H1 (cell line): ENCODE measurements at regions not wholly inside any gene's neighbourhood (a gene's known extent, or its start where the extent isn't known, plus 50 kb on each side); places are given as distances from the start of the nearest gene placed in this dataset.

Experiments
- CTCF ChIA-PET: fragments of 300-600 bp; sonication (Branson Sonifier 250); formaldehyde crosslinking; loops from one replicate; lab custom pipeline; 2021; ENCODE audit not compliant: partially characterized antibody; lab: Charles Lee
- POLR2A ChIA-PET: fragments of 300-600 bp; sonication (Branson Sonifier 250); formaldehyde crosslinking; loops from one replicate; lab custom pipeline; 2021; ENCODE audit warnings: inconsistent platforms; ENCODE audit not compliant: partially characterized antibody; lab: Charles Lee
- DNase-seq, 2 experiments: peaks; one replicate each; pipeline versions ENCODE4 v3.0.0 to v3.0.0-alpha.2; 2010 to 2022; ENCODE audit warnings: low spot score in 2 of 2, low read depth in 1 of 2, mixed read lengths in 1 of 2
- FAIRE-seq: peaks from 2 replicates; lab custom pipeline; 2011; peaks lifted over from hg19 to GRCh38; lab: Jason Lieb, UNC
- H2AFZ ChIP-seq: 2 replicates; pipeline ENCODE4 v1.8.1; 2012; ENCODE audit warnings: low read length, inconsistent platforms
- H2AK5ac ChIP-seq: 2 replicates; pipeline ENCODE4 v1.6.1; 2013; ENCODE audit warnings: low read depth, low read length
- H2BK120ac ChIP-seq: replicated peaks from 2 replicates; pipeline ENCODE3; 2013; ENCODE audit warnings: low read depth, low read length, inconsistent platforms
- H2BK12ac ChIP-seq: 2 replicates; pipeline ENCODE4 v1.6.1; 2013; ENCODE audit warnings: low read depth, low read length
- H2BK15ac ChIP-seq: 2 replicates; pipeline ENCODE4 v1.6.1; 2013; ENCODE audit warnings: low read length
- H2BK20ac ChIP-seq: 2 replicates; pipeline ENCODE4 v1.6.1; 2013; ENCODE audit warnings: low read length
- H2BK5ac ChIP-seq: 2 replicates; pipeline ENCODE4 v1.6.1; 2013; ENCODE audit warnings: low read depth, low read length
- H3K14ac ChIP-seq: 2 replicates; pipeline ENCODE4 v1.6.1; 2013; ENCODE audit warnings: inconsistent platforms; ENCODE audit not compliant: insufficient read length
- H3K18ac ChIP-seq: 2 replicates; pipeline ENCODE4 v1.6.1; 2013; ENCODE audit warnings: low read length; ENCODE audit errors: extremely low read depth
- H3K23ac ChIP-seq: 2 replicates; pipeline ENCODE4 v1.6.1; 2013; ENCODE audit warnings: inconsistent platforms; ENCODE audit not compliant: insufficient read length
- H3K23me2 ChIP-seq: 2 replicates; pipeline ENCODE4 v1.6.1; 2013; ENCODE audit warnings: low read depth, low read length
- H3K27ac ChIP-seq: 2 replicates; pipeline ENCODE4 v1.6.1; 2011; ENCODE audit warnings: low read depth, low read length, inconsistent platforms
- H3K27me3 ChIP-seq, 4 experiments: replicated peaks in 1 of 4; 1 replicate in 1 of 4; 2 replicates in 3 of 4; pipeline versions ENCODE4 v1.6.1 to v1.8.1; 2011 to 2013; ENCODE audit warnings: low read length in 3 of 4, mild to moderate bottlenecking in 3 of 4, inconsistent platforms in 2 of 4, mixed read lengths in 2 of 4, moderate library complexity in 1 of 4; ENCODE audit not compliant: control insufficient read depth in 3 of 4, insufficient read depth in 3 of 4; ENCODE audit errors: extremely low read depth in 1 of 4
- H3K36me3 ChIP-seq, 4 experiments: 2 replicates each; pipeline versions ENCODE4 v1.6.1 to v1.8.1; 2011 to 2013; ENCODE audit warnings: mild to moderate bottlenecking in 4 of 4, low read length in 3 of 4, moderate library complexity in 2 of 4, control low read depth in 1 of 4, inconsistent platforms in 1 of 4; ENCODE audit not compliant: insufficient read depth in 4 of 4, control insufficient read depth in 2 of 4
- H3K4ac ChIP-seq: replicated peaks from 2 replicates; pipeline ENCODE3; 2013; ENCODE audit warnings: low read length, low read depth, mixed read lengths, inconsistent platforms; ENCODE audit not compliant: insufficient read length
- H3K4me1 ChIP-seq, 4 experiments: replicated peaks in 1 of 4; 1 replicate in 1 of 4; 2 replicates in 3 of 4; pipeline versions ENCODE4 v1.6.1 to v1.8.1; 2011 to 2013; ENCODE audit warnings: low read length in 3 of 4, inconsistent platforms in 2 of 4, mixed read lengths in 1 of 4; ENCODE audit not compliant: insufficient read depth in 4 of 4, control insufficient read depth in 3 of 4
- H3K4me2 ChIP-seq, 2 experiments: 2 replicates each; pipeline versions ENCODE4 v1.6.1 to v1.8.1; 2011 to 2013; ENCODE audit warnings: low read depth in 2 of 2, low read length in 2 of 2, control low read depth in 1 of 2, inconsistent platforms in 1 of 2, mild to moderate bottlenecking in 1 of 2; ENCODE audit not compliant: insufficient read depth in 1 of 2
- H3K4me3 ChIP-seq, 4 experiments: fragments of 200-600, 300-600 bp in 1 of 4; sonication (generic), shearing (Covaris generic), sonication (Bioruptor Twin) in 1 of 4; 2 replicates each; pipeline versions ENCODE4 v1.5.1 to v1.8.1; 2011 to 2016; ENCODE audit warnings: low read length in 4 of 4, low read depth in 3 of 4, control low read depth in 2 of 4, inconsistent platforms in 2 of 4, mild to moderate bottlenecking in 2 of 4, mixed read lengths in 1 of 4, moderate library complexity in 1 of 4; ENCODE audit not compliant: insufficient read depth in 2 of 4; ENCODE audit errors: extremely low read depth in 1 of 4
- H3K56ac ChIP-seq: replicated peaks from 2 replicates; pipeline ENCODE3; 2013; ENCODE audit warnings: low read depth, mild to moderate bottlenecking, mixed read lengths, low read length, inconsistent platforms; ENCODE audit not compliant: insufficient read length
- H3K79me1 ChIP-seq: 2 replicates; pipeline ENCODE4 v1.6.1; 2013; ENCODE audit warnings: low read depth, low read length, control low read depth
- H3K79me2 ChIP-seq, 2 experiments: 2 replicates each; pipeline versions ENCODE4 v1.6.1 to v1.8.1; 2012 to 2013; ENCODE audit warnings: low read length in 2 of 2, mild to moderate bottlenecking in 2 of 2, inconsistent platforms in 1 of 2; ENCODE audit not compliant: insufficient read depth in 2 of 2, control insufficient read depth in 1 of 2
- H3K9ac ChIP-seq, 4 experiments: replicated peaks in 1 of 4; 1 replicate in 1 of 4; 2 replicates in 3 of 4; pipeline versions ENCODE4 v1.6.1 to v1.8.1; 2011 to 2013; ENCODE audit warnings: low read depth in 3 of 4, low read length in 3 of 4, control low read depth in 2 of 4, mild to moderate bottlenecking in 2 of 4, moderate library complexity in 2 of 4, inconsistent platforms in 1 of 4; ENCODE audit errors: extremely low read depth in 1 of 4
- H3K9me3 ChIP-seq, 2 experiments: 2 replicates each; pipeline versions ENCODE4 v1.6.1 to v1.8.1; 2012 to 2013; ENCODE audit warnings: mild to moderate bottlenecking in 2 of 2, moderate library complexity in 2 of 2, control low read depth in 1 of 2, inconsistent platforms in 1 of 2, low read depth in 1 of 2, low read length in 1 of 2, mixed read lengths in 1 of 2; ENCODE audit not compliant: insufficient read depth in 2 of 2
- H4K20me1 ChIP-seq, 2 experiments: replicated peaks in 1 of 2; 2 replicates each; pipeline versions ENCODE3 to v1.8.1; 2011 to 2013; ENCODE audit warnings: inconsistent platforms in 2 of 2, low read length in 2 of 2, mild to moderate bottlenecking in 1 of 2; ENCODE audit not compliant: insufficient read depth in 2 of 2, control insufficient read depth in 1 of 2
- H4K5ac ChIP-seq: 2 replicates; pipeline ENCODE4 v1.6.1; 2013; ENCODE audit warnings: low read length, low read depth, mixed read lengths, inconsistent platforms; ENCODE audit not compliant: insufficient read length
- H4K8ac ChIP-seq: 2 replicates; pipeline ENCODE4 v1.8.0; 2013; ENCODE audit warnings: mild to moderate bottlenecking, moderate library complexity, low read length, inconsistent platforms; ENCODE audit not compliant: insufficient read depth; ENCODE audit errors: extremely low read depth
- H4K91ac ChIP-seq: replicated peaks from 2 replicates; pipeline ENCODE3; 2013; ENCODE audit warnings: low read length, mixed read lengths, inconsistent platforms; ENCODE audit not compliant: insufficient read length
- ATF3 ChIP-seq: IDR thresholded peaks from 2 replicates; pipeline ENCODE4 v1.6.1; 2011; ENCODE audit warnings: low read depth, mild to moderate bottlenecking, low read length; ENCODE audit not compliant: insufficient read depth
- JUN ChIP-seq: IDR thresholded peaks from 2 replicates; pipeline ENCODE4 v1.6.1; 2011; ENCODE audit warnings: low read depth, mild to moderate bottlenecking, improper control_type of control experiment, low read length
- JUND ChIP-seq: IDR thresholded peaks from 2 replicates; pipeline ENCODE4 v1.6.1; 2011; ENCODE audit warnings: mild to moderate bottlenecking, improper control_type of control experiment, low read length
- KDM1A ChIP-seq: fragments of 200-600, 300-600 bp; sonication (generic); IDR thresholded peaks from 2 replicates; pipeline ENCODE4 v1.7.1; 2016; ENCODE audit warnings: mild to moderate bottlenecking, low read length, borderline replicate concordance
- NANOG ChIP-seq: IDR thresholded peaks from 2 replicates; pipeline ENCODE4 v1.6.1; 2011; ENCODE audit warnings: low read length, low read depth, mild to moderate bottlenecking, inconsistent platforms; ENCODE audit not compliant: insufficient read depth, poor library complexity, severe bottlenecking
- PHF8 ChIP-seq: fragments of 200-600 bp; sonication (generic); conservative IDR thresholded peaks from 2 replicates; pipeline ENCODE4 v1.7.1; 2012; ENCODE audit warnings: low read depth, mild to moderate bottlenecking, inconsistent platforms, low read length, moderate library complexity
- SIN3A ChIP-seq, 2 experiments: IDR thresholded peaks in 1 of 2; conservative IDR thresholded peaks in 1 of 2; 2 replicates each; pipeline ENCODE4 v1.6.1; 2011 to 2012; ENCODE audit warnings: low read length in 2 of 2, improper control_type of control experiment in 1 of 2, low read depth in 1 of 2, mild to moderate bottlenecking in 1 of 2
- SIRT6 ChIP-seq: IDR thresholded peaks from one replicate; pipeline ENCODE4 v1.7.1; 2012; ENCODE audit warnings: low read length, inconsistent platforms
- SP1 ChIP-seq: IDR thresholded peaks from 2 replicates; pipeline ENCODE4 v1.6.1; 2011; ENCODE audit warnings: low read depth, low read length
- SRF ChIP-seq: IDR thresholded peaks from 2 replicates; pipeline ENCODE4 v1.6.1; 2011; ENCODE audit warnings: mild to moderate bottlenecking, low read depth, low read length, moderate library complexity
- TAF1 ChIP-seq: IDR thresholded peaks from 2 replicates; pipeline ENCODE4 v1.6.1; 2011; ENCODE audit warnings: mild to moderate bottlenecking, low read depth, low read length
- WGBS, 2 experiments: shearing (Covaris generic) in 1 of 2; methylation state at CpG; one replicate each; pipeline versions ENCODE4 v1.1.6 to v1.1.7; 2013 to 2015; ENCODE audit warnings: low lambda C conversion rate in 2 of 2, mixed read lengths in 2 of 2, inconsistent platforms in 1 of 2, low coverage in 1 of 2, missing lambda C conversion rate in 1 of 2; ENCODE audit not compliant: insufficient replicate concordance in 2 of 2, insufficient coverage in 1 of 2, insufficient read length in 1 of 2; ENCODE audit errors: extremely low coverage in 1 of 2, missing lambda C conversion rate in 1 of 2; 5-methylcytosine and 5-hydroxymethylcytosine counted together

DNA sequence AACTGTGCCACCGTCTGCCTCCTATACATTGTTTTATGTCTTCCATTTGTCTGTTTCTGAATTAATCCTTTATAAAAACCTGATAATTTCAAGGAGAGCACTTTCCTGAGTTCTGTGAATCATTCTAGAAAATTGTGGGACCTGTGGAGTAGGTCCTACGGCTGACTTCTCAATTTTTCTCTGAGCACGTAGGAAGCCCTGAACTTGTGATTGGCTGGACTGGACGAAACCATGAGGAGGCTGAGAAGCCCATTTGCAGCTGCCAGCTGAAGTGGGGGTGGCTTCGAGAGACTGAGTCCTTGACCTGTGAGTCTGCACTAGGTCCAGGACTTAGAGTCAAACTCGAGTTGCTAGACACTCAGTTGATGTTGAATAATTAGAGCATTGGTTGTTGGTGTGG lies 277.1 kb upstream of the NCAM2 start:
- Histone ChIP-seq H3K4me1 (no peaks in the 10 kb centered on the region), H3K9ac (no peak overlapping the region; a peak in 1 of 7 replicates), H3K27me3 (no peaks in the 10 kb centered on the region), H2AFZ (no peak overlapping the region), H2BK120ac (no peak overlapping the region), H4K5ac (no peak overlapping the region), H4K8ac (no peak overlapping the region), H3K36me3 (no peaks in the 10 kb centered on the region), H2BK15ac (no peak overlapping the region), H3K79me1 (no peaks in the 10 kb centered on the region), H3K23me2 (no peaks in the 10 kb centered on the region), H2BK12ac (no peak overlapping the region), H2AK5ac (no peak overlapping the region), H2BK20ac (0 out of 2 replicates have a peak overlapping the region, but pooled peaks have one; percentile 3), H3K4me3 (no peak overlapping the region), H3K14ac (no peak overlapping the region), H3K4ac (no peak overlapping the region)
- 92% methylated on average over 6 of the region's 6 CpGs; no CpG with 5 or more reads in 1 of the 2 experiments for WGBS, 2 experiments
- CTCF ChIA-PET: no interaction called here
- POLR2A ChIA-PET: no interaction called here
- no peak for TF ChIP-seq NANOG
- TF ChIP-seq SRF: no peak
- no peak for TF ChIP-seq PHF8
- TF ChIP-seq JUND: no peak
- no peak for TF ChIP-seq ATF3
- no peak for TF ChIP-seq SP1
- TF ChIP-seq SIRT6: no peak
- no peak for TF ChIP-seq KDM1A
- no peak for TF ChIP-seq JUN
- no peak for TF ChIP-seq SIN3A (conservative IDR thresholded peaks at IDR 0.05 in 1 of 2, IDR thresholded peaks at IDR 0.05 in 1 of 2; ENCODE audit: low read depth in 1 of 2, low read length in 2 of 2)
- no peak for TF ChIP-seq TAF1
- TF ChIP-seq, all 59 proteins: peak for 0
- DNase-seq: no peak
- H3K4me2 ChIP-seq: no peak overlapping the region
- H3K9me3 ChIP-seq: no peaks in the 10 kb centered on the region
- no peak overlapping the region for H3K23ac ChIP-seq
- H3K18ac ChIP-seq: no peak overlapping the region
- no peak overlapping the region for H3K56ac ChIP-seq
- no peaks in the 10 kb centered on the region for H3K79me2 ChIP-seq
- H3K27ac ChIP-seq: no peak overlapping the region
- H2BK5ac ChIP-seq: no peak overlapping the region
- FAIRE-seq: no peak
- no peaks in the 10 kb centered on the region for H4K20me1 ChIP-seq
- H4K91ac ChIP-seq: no peak overlapping the region
